ENCODE measurements at regions not wholly inside any gene's neighbourhood (a gene's known extent, or its start where the extent isn't known, plus 50 kb on each side); places are given as distances from the start of the nearest gene placed in this dataset.
"Not testable (repeated sequence)": the region's sequence is repeated elsewhere in the genome, so short reads cannot be mapped to it uniquely, and the experiment has no call there.

GRCh38 chr5:15285901-15286583, 213.9 kb upstream of the FBXL7 start:
- 46 to 50% methylated on average over 5 of the region's 5 CpGs for WGBS, 2 donors
- intact Hi-C loops (cut with DNase I; ENCODE audit: low total_unique reads) = no loop called here
- DNase-seq = no peak
- no peaks in the 10 kb centered on the region for H3K27me3 ChIP-seq
- TF ChIP-seq, protein P1, sequence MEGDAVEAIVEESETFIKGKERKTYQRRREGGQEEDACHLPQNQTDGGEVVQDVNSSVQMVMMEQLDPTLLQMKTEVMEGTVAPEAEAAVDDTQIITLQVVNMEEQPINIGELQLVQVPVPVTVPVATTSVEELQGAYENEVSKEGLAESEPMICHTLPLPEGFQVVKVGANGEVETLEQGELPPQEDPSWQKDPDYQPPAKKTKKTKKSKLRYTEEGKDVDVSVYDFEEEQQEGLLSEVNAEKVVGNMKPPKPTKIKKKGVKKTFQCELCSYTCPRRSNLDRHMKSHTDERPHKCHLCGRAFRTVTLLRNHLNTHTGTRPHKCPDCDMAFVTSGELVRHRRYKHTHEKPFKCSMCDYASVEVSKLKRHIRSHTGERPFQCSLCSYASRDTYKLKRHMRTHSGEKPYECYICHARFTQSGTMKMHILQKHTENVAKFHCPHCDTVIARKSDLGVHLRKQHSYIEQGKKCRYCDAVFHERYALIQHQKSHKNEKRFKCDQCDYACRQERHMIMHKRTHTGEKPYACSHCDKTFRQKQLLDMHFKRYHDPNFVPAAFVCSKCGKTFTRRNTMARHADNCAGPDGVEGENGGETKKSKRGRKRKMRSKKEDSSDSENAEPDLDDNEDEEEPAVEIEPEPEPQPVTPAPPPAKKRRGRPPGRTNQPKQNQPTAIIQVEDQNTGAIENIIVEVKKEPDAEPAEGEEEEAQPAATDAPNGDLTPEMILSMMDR (IDR thresholded peaks at IDR 0.05) = no peak
- TF ChIP-seq POLR2A (IDR thresholded peaks at IDR 0.05) = no peak
- H3K4me3 ChIP-seq = no peak overlapping the region
- H3K9me3 ChIP-seq = no peaks in the 10 kb centered on the region
- no peak overlapping the region for H3K27ac ChIP-seq
- H3K4me1 ChIP-seq = no peaks in the 10 kb centered on the region
- no peaks in the 10 kb centered on the region for H3K36me3 ChIP-seq (ENCODE audit: low read depth, missing control alignments)

DNA sequence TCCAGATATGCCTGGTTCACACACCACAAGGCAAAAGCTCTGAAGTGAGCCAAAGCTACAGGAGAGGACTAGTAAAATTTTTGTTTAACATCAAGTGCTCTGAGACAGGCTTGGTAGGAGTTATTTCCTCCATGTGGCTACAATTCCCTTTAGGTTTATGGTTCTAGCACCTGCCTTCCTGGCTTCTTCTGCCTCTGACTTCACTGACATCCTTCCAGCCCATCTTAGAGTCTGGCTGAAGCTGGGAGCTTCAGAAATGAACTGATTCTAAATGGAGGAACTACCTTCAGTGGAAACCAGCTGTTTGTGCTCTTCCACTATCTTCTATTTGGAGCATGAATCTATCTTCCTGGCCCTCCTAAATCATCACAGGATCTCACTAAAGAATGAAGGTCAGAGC, 215.3 kb upstream of the FBXL7 start:
- intact Hi-C loops (cut with DNase I; ENCODE audit: low total_unique reads) = no loop called here
- no peak overlapping the region for H3K4me3 ChIP-seq
- no peak overlapping the region for H3K27ac ChIP-seq
- no peak for DNase-seq
- H3K36me3 ChIP-seq (ENCODE audit: low read depth, missing control alignments) = no peaks in the 10 kb centered on the region
- H3K4me1 ChIP-seq = no peaks in the 10 kb centered on the region
- no peak for TF ChIP-seq POLR2A (IDR thresholded peaks at IDR 0.05)
- TF ChIP-seq, protein P1 (IDR thresholded peaks at IDR 0.05) = no peak
- no peaks in the 10 kb centered on the region for H3K9me3 ChIP-seq
- H3K27me3 ChIP-seq = no peaks in the 10 kb centered on the region

- TF ChIP-seq, protein P1 (IDR thresholded peaks at IDR 0.05) = no peak
- no peak for TF ChIP-seq POLR2A (IDR thresholded peaks at IDR 0.05)
- intact Hi-C loops (cut with DNase I; ENCODE audit: low total_unique reads) = no loop called here
- WGBS, 2 donors = 73 to 74% methylated on average over 2 of the region's 2 CpGs
- Histone ChIP-seq H3K27me3 (no peaks in the 10 kb centered on the region), H3K36me3 (ENCODE audit: low read depth, missing control alignments) (no peaks in the 10 kb centered on the region), H3K9me3 (no peaks in the 10 kb centered on the region), H3K27ac (no peak overlapping the region), H3K4me3 (no peak overlapping the region), H3K4me1 (no peaks in the 10 kb centered on the region)
- DNase-seq = no peak
Observed at GRCh38 chr5:15283076-15283475, 216.9 kb upstream of the FBXL7 start.

DNA sequence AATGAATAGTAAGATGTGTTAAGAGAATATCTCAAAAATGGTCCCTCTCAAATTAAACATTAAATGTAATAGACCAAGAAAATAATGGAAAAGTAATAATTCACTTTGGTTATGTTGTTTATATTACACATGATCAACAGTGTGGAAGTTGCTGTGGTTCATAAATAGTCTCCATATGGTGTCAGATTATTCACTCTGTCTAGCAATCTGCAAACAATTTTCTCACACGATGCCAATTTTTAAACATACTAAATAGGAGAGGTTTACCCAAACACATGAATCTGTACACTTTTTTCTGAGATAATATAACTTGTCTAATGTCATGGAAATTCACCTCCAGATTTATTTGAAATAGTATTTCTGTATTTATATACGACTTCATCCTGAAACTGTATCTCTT, 217.4 kb upstream of the FBXL7 start:
- no peaks in the 10 kb centered on the region for H3K9me3 ChIP-seq
- TF ChIP-seq, protein P1 (IDR thresholded peaks at IDR 0.05) = no peak
- TF ChIP-seq POLR2A (IDR thresholded peaks at IDR 0.05) = no peak
- H3K27me3 ChIP-seq = no peaks in the 10 kb centered on the region
- H3K4me3 ChIP-seq = no peak overlapping the region
- H3K27ac ChIP-seq = no peak overlapping the region
- H3K4me1 ChIP-seq = no peaks in the 10 kb centered on the region
- no peaks in the 10 kb centered on the region for H3K36me3 ChIP-seq (ENCODE audit: low read depth, missing control alignments)
- no peak for DNase-seq
- 76 to 84% methylated on average over 2 of the region's 2 CpGs for WGBS, 2 donors
- intact Hi-C loops (cut with DNase I; ENCODE audit: low total_unique reads) = no loop called here

- H3K27ac ChIP-seq; H3K4me3 ChIP-seq; H3K9me3 ChIP-seq; H3K4me1 ChIP-seq; H3K27me3 ChIP-seq; intact Hi-C loops (cut with DNase I; ENCODE audit: low total_unique reads); DNase-seq; H3K36me3 ChIP-seq (ENCODE audit: low read depth, missing control alignments): not testable (repeated sequence)
- WGBS, 2 donors = 68 to 72% methylated on average over 3 to 9 of the region's 9 CpGs
Observed at GRCh38 chr5:15271596-15271995, 228.4 kb upstream of the FBXL7 start.

All from testis (tissue), 2 donors.